ENCODE measurements at regions not wholly inside any gene's neighbourhood (a gene's known extent, or its start where the extent isn't known, plus 50 kb on each side); places are given as distances from the start of the nearest gene placed in this dataset.

GRCh38 chr2:136175466-136175865 lies 57.5 kb upstream of the CXCR4 start:
- 95% methylated on average over 5 of the region's 5 CpGs for WGBS
- Histone ChIP-seq H3K27me3 (ENCODE audit: insufficient read depth, low read length) (no peaks in the 10 kb centered on the region), H3K9me3 (ENCODE audit: insufficient read depth, low read depth, low read length) (no peaks in the 10 kb centered on the region), H3K9ac (ENCODE audit: low read depth, low read length) (no peak overlapping the region), H3K4me1 (ENCODE audit: insufficient read depth, low read length) (no peaks in the 10 kb centered on the region), H3K27ac (ENCODE audit: low read depth, low read length) (no peak overlapping the region), H3K4me3 (ENCODE audit: low read length) (no peak overlapping the region), H3K36me3 (ENCODE audit: insufficient read depth, low read length) (no peaks in the 10 kb centered on the region)

DNA sequence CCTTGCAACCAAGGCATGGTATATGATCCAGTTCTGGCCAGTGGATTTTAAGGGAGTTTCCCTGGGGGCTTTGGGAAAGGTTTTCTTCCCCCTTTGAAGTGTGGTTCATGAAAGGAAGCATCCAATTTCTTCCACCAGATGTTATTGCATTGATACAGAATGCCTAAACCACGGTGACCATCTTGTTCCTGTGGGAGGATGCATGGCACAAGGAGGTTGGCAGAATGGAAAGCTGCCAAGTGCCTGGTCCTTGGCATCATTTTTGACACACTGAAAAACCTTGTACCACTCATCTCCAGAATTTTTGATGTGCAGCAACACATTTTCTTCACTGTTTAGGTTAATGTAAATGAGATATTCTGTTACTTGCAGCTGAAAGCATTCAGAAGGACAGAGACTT lies 55.2 kb upstream of the CXCR4 start:
- WGBS, result 89% methylated on average over 1 of the region's 1 CpG
- Histone ChIP-seq H3K9me3 (ENCODE audit: insufficient read depth, low read depth, low read length) (no peaks in the 10 kb centered on the region), H3K36me3 (ENCODE audit: insufficient read depth, low read length) (no peaks in the 10 kb centered on the region), H3K4me3 (ENCODE audit: low read length) (no peak overlapping the region), H3K27me3 (ENCODE audit: insufficient read depth, low read length) (no peaks in the 10 kb centered on the region), H3K27ac (ENCODE audit: low read depth, low read length) (no peak overlapping the region), H3K9ac (ENCODE audit: low read depth, low read length) (no peak overlapping the region), H3K4me1 (ENCODE audit: insufficient read depth, low read length) (peaks cover 4% of the 10 kb centered on the region; the same call in 1 of the 2 replicates)

- Histone ChIP-seq H3K9ac (ENCODE audit: low read depth, low read length) (no peak overlapping the region), H3K4me1 (ENCODE audit: insufficient read depth, low read length) (peaks cover 4% of the 10 kb centered on the region; the same call in 1 of the 2 replicates), H3K9me3 (ENCODE audit: insufficient read depth, low read depth, low read length) (no peaks in the 10 kb centered on the region), H3K27me3 (ENCODE audit: insufficient read depth, low read length) (no peaks in the 10 kb centered on the region), H3K36me3 (ENCODE audit: insufficient read depth, low read length) (no peaks in the 10 kb centered on the region), H3K27ac (ENCODE audit: low read depth, low read length) (no peak overlapping the region), H3K4me3 (ENCODE audit: low read length) (no peak overlapping the region)
- 95% methylated on average over 4 of the region's 4 CpGs for WGBS
Measured at GRCh38 chr2:136171223-136171622, 53.3 kb upstream of the CXCR4 start.

DNA sequence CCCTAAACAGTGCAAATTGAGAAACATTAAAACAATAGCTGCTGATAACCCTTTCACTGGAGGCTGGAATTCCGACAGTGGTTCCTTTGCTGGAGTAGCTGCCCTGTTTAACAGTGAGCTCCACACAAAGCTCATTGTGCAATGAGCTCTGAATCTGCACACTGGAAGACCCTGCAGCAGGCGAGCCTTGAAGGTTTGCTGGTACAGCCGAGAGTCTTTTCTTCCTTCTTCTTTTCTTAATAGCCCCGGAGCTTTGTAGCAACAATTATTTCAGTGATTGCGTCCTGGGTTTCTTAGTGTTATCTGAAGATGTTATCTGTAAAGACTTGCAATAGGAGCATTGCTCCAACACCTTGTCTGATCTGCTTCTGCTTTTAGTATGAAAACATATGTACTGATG lies 50.8 kb upstream of the CXCR4 start:
- H3K36me3 ChIP-seq (ENCODE audit: insufficient read depth, low read length), result no peaks in the 10 kb centered on the region
- no peak overlapping the region for H3K27ac ChIP-seq (ENCODE audit: low read depth, low read length)
- peaks cover 4% of the 10 kb centered on the region; the same call in 1 of the 2 replicates for H3K4me1 ChIP-seq (ENCODE audit: insufficient read depth, low read length)
- no peaks in the 10 kb centered on the region for H3K27me3 ChIP-seq (ENCODE audit: insufficient read depth, low read length)
- no peak overlapping the region for H3K4me3 ChIP-seq (ENCODE audit: low read length)
- H3K9ac ChIP-seq (ENCODE audit: low read depth, low read length), result no peak overlapping the region
- WGBS, result 90% methylated on average over 5 of the region's 5 CpGs
- no peaks in the 10 kb centered on the region for H3K9me3 ChIP-seq (ENCODE audit: insufficient read depth, low read depth, low read length)

GRCh38 chr2:136167721-136168475 lies 49.9 kb upstream of the CXCR4 start:
- WGBS, result 88% methylated on average over 8 of the region's 8 CpGs
- Histone ChIP-seq H3K9ac (ENCODE audit: low read depth, low read length) (no peak overlapping the region), H3K27ac (ENCODE audit: low read depth, low read length) (no peak overlapping the region), H3K4me3 (ENCODE audit: low read length) (no peak overlapping the region), H3K36me3 (ENCODE audit: insufficient read depth, low read length) (no peaks in the 10 kb centered on the region), H3K9me3 (ENCODE audit: insufficient read depth, low read depth, low read length) (no peaks in the 10 kb centered on the region), H3K27me3 (ENCODE audit: insufficient read depth, low read length) (no peaks in the 10 kb centered on the region), H3K4me1 (ENCODE audit: insufficient read depth, low read length) (peaks cover 4% of the 10 kb centered on the region; the same call in 1 of the 2 replicates)
